Retinal pigment epithelial cell (primary cell): ENCODE measurements at regions not wholly inside any gene's neighbourhood (a gene's known extent, or its start where the extent isn't known, plus 50 kb on each side); places are given as distances from the start of the nearest gene placed in this dataset.
"Not testable (repeated sequence)": the region's sequence is repeated elsewhere in the genome, so short reads cannot be mapped to it uniquely, and the experiment has no call there.

Experiments used
- DNase-seq: peaks from one replicate; pipeline ENCODE4 v3.0.0-alpha.2; 2010; ENCODE audit warnings: low read depth
- H3K4me3 ChIP-seq: 2 replicates; pipeline ENCODE4 v1.5.1; 2011; ENCODE audit warnings: mild to moderate bottlenecking, low read length, control low read depth, moderate library complexity
- CTCF ChIP-seq: conservative IDR thresholded peaks from 2 replicates; pipeline ENCODE4 v1.5.1; 2011; ENCODE audit warnings: low read depth, low read length, control low read depth, inconsistent platforms

- no peak for DNase-seq
- no peak overlapping the region for H3K4me3 ChIP-seq
- no peak for TF ChIP-seq CTCF
Measured at GRCh38 chr9:34773306-34773910, 63.5 kb upstream of the CCL21 start.

- DNase-seq: no peak
- H3K4me3 ChIP-seq: no peak overlapping the region
- TF ChIP-seq CTCF: no peak
Measured at GRCh38 chr9:34771007-34771406, 61.1 kb upstream of the CCL21 start.

GRCh38 chr9:34767087-34767486 is 57.2 kb upstream of the CCL21 start:
- H3K4me3 ChIP-seq, DNase-seq: not testable (repeated sequence)

- peak; percentile 75 for TF ChIP-seq CTCF
- not testable (repeated sequence) for H3K4me3 ChIP-seq, DNase-seq
Measured at GRCh38 chr9:34760196-34761040, 50.5 kb upstream of the CCL21 start.
